Stomach smooth muscle (tissue), 2 donors: ENCODE measurements at regions not wholly inside any gene's neighbourhood (a gene's known extent, or its start where the extent isn't known, plus 50 kb on each side); places are given as distances from the start of the nearest gene placed in this dataset.
"Not testable (repeated sequence)": the region's sequence is repeated elsewhere in the genome, so short reads cannot be mapped to it uniquely, and the experiment has no call there.

ENCODE experiments used
- H3K27ac ChIP-seq: one replicate; pipeline ENCODE4 v1.7.0; 2013; ENCODE audit warnings: mild to moderate bottlenecking, low read length, inconsistent platforms
- H3K27me3 ChIP-seq, 2 donors: one replicate each; pipeline ENCODE4 v1.7.0; 2013; ENCODE audit warnings: low read length in 2 of 2; ENCODE audit not compliant: insufficient read depth in 2 of 2, control insufficient read depth in 1 of 2
- H3K36me3 ChIP-seq, 2 donors: one replicate each; pipeline ENCODE4 v1.7.0; 2013; ENCODE audit warnings: low read length in 2 of 2; ENCODE audit not compliant: control insufficient read depth in 2 of 2, insufficient read depth in 2 of 2
- H3K4me1 ChIP-seq: one replicate; pipeline ENCODE4 v1.7.0; 2013; ENCODE audit warnings: low read length; ENCODE audit not compliant: control insufficient read depth, insufficient read depth
- H3K4me3 ChIP-seq, 2 donors: one replicate each; pipeline ENCODE4 v1.7.0; 2013; ENCODE audit warnings: low read length in 2 of 2
- H3K9ac ChIP-seq, 2 donors: one replicate each; pipeline ENCODE4 v1.7.0; 2013; ENCODE audit warnings: low read length in 2 of 2, mild to moderate bottlenecking in 1 of 2
- H3K9me3 ChIP-seq, 2 donors: one replicate each; pipeline ENCODE4 v1.7.0; 2013; ENCODE audit warnings: low read length in 2 of 2; ENCODE audit not compliant: control insufficient read depth in 2 of 2
- donor health status: healthy.
- donor health status: Pancreatic carcinoma.

GRCh38 chr5:98333921-98334320 is 439.5 kb upstream of the RGMB start:
- Histone ChIP-seq H3K4me1 (no peaks in the 10 kb centered on the region), H3K4me3 (no peak overlapping the region), H3K27ac (no peak overlapping the region), H3K27me3 (no peaks in the 10 kb centered on the region), H3K36me3 (no peaks in the 10 kb centered on the region), H3K9ac (no peak overlapping the region), H3K9me3 (no peaks in the 10 kb centered on the region)

DNA sequence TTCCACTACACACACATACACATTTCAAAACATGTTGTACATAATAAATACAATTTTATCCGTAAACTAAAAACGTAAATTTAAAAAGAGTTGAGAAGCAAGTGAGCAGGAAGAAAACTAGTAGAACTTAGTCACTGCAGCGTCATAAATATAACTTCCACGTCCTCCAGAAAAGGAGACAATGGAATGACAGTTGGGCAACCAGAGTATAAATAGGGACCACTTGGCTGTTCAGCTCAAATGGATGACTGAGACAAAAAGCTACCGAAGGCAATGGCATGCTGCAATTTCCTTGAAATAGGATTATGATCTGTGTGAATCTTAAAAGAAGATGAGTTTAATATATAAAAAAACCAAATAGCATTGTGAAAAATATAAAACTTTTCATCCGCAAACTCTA is 438.5 kb upstream of the RGMB start:
- Histone ChIP-seq H3K36me3 (no peaks in the 10 kb centered on the region), H3K27ac (no peak overlapping the region), H3K4me3 (no peak overlapping the region), H3K4me1 (no peaks in the 10 kb centered on the region), H3K9ac (no peak overlapping the region), H3K27me3 (no peaks in the 10 kb centered on the region), H3K9me3 (no peaks in the 10 kb centered on the region)

GRCh38 chr5:98339141-98339848 is 434.2 kb upstream of the RGMB start:
- Histone ChIP-seq H3K4me3 (no peak overlapping the region), H3K9me3 (no peaks in the 10 kb centered on the region), H3K9ac (no peak overlapping the region), H3K4me1 (no peaks in the 10 kb centered on the region), H3K27ac (no peak overlapping the region), H3K36me3 (no peaks in the 10 kb centered on the region), H3K27me3 (no peaks in the 10 kb centered on the region)

- Histone ChIP-seq H3K36me3 (no peaks in the 10 kb centered on the region), H3K4me3 (no peak overlapping the region), H3K9me3 (no peaks in the 10 kb centered on the region), H3K4me1 (no peaks in the 10 kb centered on the region), H3K27me3 (no peaks in the 10 kb centered on the region), H3K27ac (no peak overlapping the region), H3K9ac (no peak overlapping the region)
Measured at GRCh38 chr5:98341038-98342032, 432.1 kb upstream of the RGMB start.

- H3K36me3 ChIP-seq, H3K9me3 ChIP-seq, H3K4me3 ChIP-seq: not testable (repeated sequence)
Measured at GRCh38 chr5:98342958-98343660, 430.4 kb upstream of the RGMB start.

DNA sequence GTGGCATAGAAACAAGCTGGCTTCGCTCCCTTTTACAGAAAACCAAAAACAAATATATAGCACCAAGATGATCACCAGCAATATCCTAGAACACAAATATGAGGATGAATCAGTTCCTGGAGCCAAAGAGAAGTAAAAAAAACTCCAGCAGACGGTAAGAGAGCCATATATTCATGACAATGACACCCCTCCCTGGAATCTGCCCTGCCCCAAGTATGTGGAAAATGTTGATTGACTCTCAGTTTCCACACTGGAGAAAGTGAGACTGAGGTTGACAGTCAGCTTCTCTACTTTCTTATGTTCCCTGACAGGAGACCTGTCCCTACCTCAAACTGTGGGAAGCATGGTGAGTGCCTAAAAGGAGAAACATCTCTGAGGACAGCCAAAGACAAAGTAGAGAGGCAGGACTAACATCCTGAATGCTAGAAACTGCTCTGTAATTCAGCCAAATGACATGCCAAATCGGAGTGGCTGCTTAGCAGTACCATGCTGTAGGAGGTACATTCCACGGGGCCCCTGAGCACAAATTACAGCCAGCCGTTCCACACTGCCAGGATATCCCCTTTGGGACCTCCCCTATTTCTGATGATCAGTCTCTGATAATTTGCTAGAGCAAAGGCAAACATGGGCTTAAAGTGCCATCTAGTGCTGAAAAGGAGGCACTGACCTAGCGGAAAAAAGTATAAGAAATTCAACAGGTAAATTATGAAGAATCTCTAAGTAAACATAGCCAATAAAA is 424.0 kb upstream of the RGMB start:
- Histone ChIP-seq H3K4me3 (no peak overlapping the region), H3K27me3 (no peaks in the 10 kb centered on the region), H3K9ac (no peak overlapping the region), H3K9me3 (no peaks in the 10 kb centered on the region), H3K27ac (no peak overlapping the region), H3K4me1 (no peaks in the 10 kb centered on the region), H3K36me3 (no peaks in the 10 kb centered on the region)

More at GRCh38 chr5:98342958-98343660, 430.4 kb upstream of the RGMB start:
- not testable (repeated sequence) for H3K27ac ChIP-seq, H3K4me1 ChIP-seq, H3K27me3 ChIP-seq, H3K9ac ChIP-seq

- H3K27ac ChIP-seq: no peak overlapping the region
- H3K9ac ChIP-seq: no peak overlapping the region
- H3K9me3 ChIP-seq: no peaks in the 10 kb centered on the region
- no peaks in the 10 kb centered on the region for H3K36me3 ChIP-seq
- no peak overlapping the region for H3K4me3 ChIP-seq
- H3K4me1 ChIP-seq: no peaks in the 10 kb centered on the region
- no peaks in the 10 kb centered on the region for H3K27me3 ChIP-seq
Measured at GRCh38 chr5:98349990-98350365, 423.5 kb upstream of the RGMB start.

DNA sequence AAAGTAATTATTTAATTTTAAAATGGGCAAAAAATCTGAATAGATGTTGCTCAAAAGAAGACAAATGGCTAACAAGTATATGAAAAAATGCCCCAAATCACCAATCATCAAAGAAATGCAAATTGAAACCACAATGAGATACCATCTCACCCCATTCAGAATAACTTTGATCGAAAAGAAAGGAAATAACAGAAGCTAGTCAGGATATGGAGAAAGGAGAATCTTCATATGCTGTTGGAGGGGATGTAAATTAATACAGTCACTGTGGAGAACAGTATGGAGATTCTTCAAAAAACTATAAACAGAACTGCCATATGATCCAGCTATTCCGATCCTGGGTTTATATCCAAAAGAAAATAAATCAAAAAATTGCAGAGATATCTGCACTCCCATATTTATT is 418.5 kb upstream of the RGMB start:
- Histone ChIP-seq H3K4me1 (no peaks in the 10 kb centered on the region), H3K36me3 (no peaks in the 10 kb centered on the region), H3K9ac (no peak overlapping the region), H3K27ac (no peak overlapping the region), H3K4me3 (no peak overlapping the region), H3K9me3 (peaks cover 4% of the 10 kb centered on the region in 2 donors), H3K27me3 (no peaks in the 10 kb centered on the region)

GRCh38 chr5:98360548-98360947 is 412.9 kb upstream of the RGMB start:
- Histone ChIP-seq H3K36me3 (no peaks in the 10 kb centered on the region), H3K27me3 (no peaks in the 10 kb centered on the region), H3K4me1 (no peaks in the 10 kb centered on the region), H3K9me3 (peaks cover 4% of the 10 kb centered on the region in 2 donors), H3K27ac (no peak overlapping the region), H3K9ac (no peak overlapping the region), H3K4me3 (no peak overlapping the region)

GRCh38 chr5:98363157-98363556 is 410.3 kb upstream of the RGMB start:
- Histone ChIP-seq H3K27me3 (no peaks in the 10 kb centered on the region), H3K4me1 (no peaks in the 10 kb centered on the region), H3K9me3 (peaks cover 4% of the 10 kb centered on the region in 2 donors), H3K9ac (no peak overlapping the region), H3K27ac (no peak overlapping the region), H3K36me3 (no peaks in the 10 kb centered on the region), H3K4me3 (no peak overlapping the region)
